ENCODE measurements at regions not wholly inside any gene's neighbourhood (a gene's known extent, or its start where the extent isn't known, plus 50 kb on each side); places are given as distances from the start of the nearest gene placed in this dataset.
A peak's percentile ranks its signal among the peaks of the same experiment; 100 is the strongest.

- Histone ChIP-seq H3K27me3 (ENCODE audit: control insufficient read depth, insufficient read depth, low read length) (peaks cover 13% of the 10 kb centered on the region), H3K9ac (ENCODE audit: low read length) (no peak overlapping the region), H3K4me1 (ENCODE audit: control insufficient read depth, insufficient read depth, low read length) (no peaks in the 10 kb centered on the region), H3K4me3 (ENCODE audit: low read length) (no peak overlapping the region), H3K36me3 (ENCODE audit: control insufficient read depth, insufficient read depth, low read length) (no peaks in the 10 kb centered on the region), H3K9me3 (ENCODE audit: control insufficient read depth, low read length) (no peaks in the 10 kb centered on the region)
These were observed 323.6 kb upstream of the F9 start for GRCh38 chrX:139206914-139207313.

GRCh38 chrX:139204898-139205667 lies 325.5 kb upstream of the F9 start:
- no peaks in the 10 kb centered on the region for H3K9me3 ChIP-seq (ENCODE audit: control insufficient read depth, low read length)
- H3K9ac ChIP-seq (ENCODE audit: low read length): peak overlapping the region; percentile 34
- H3K4me1 ChIP-seq (ENCODE audit: control insufficient read depth, insufficient read depth, low read length): peaks cover 4% of the 10 kb centered on the region
- no peak overlapping the region for H3K4me3 ChIP-seq (ENCODE audit: low read length)
- no peaks in the 10 kb centered on the region for H3K36me3 ChIP-seq (ENCODE audit: control insufficient read depth, insufficient read depth, low read length)
- peaks cover 13% of the 10 kb centered on the region for H3K27me3 ChIP-seq (ENCODE audit: control insufficient read depth, insufficient read depth, low read length)

GRCh38 chrX:139204571-139204897 lies 326.0 kb upstream of the F9 start:
- no peak overlapping the region for H3K4me3 ChIP-seq (ENCODE audit: low read length)
- peak overlapping the region; percentile 34 for H3K9ac ChIP-seq (ENCODE audit: low read length)
- no peaks in the 10 kb centered on the region for H3K36me3 ChIP-seq (ENCODE audit: control insufficient read depth, insufficient read depth, low read length)
- H3K4me1 ChIP-seq (ENCODE audit: control insufficient read depth, insufficient read depth, low read length): peaks cover 7% of the 10 kb centered on the region
- H3K9me3 ChIP-seq (ENCODE audit: control insufficient read depth, low read length): no peaks in the 10 kb centered on the region
- H3K27me3 ChIP-seq (ENCODE audit: control insufficient read depth, insufficient read depth, low read length): peaks cover 13% of the 10 kb centered on the region

GRCh38 chrX:139203651-139204570 lies 326.6 kb upstream of the F9 start:
- no peaks in the 10 kb centered on the region for H3K9me3 ChIP-seq (ENCODE audit: control insufficient read depth, low read length)
- peaks cover 13% of the 10 kb centered on the region for H3K27me3 ChIP-seq (ENCODE audit: control insufficient read depth, insufficient read depth, low read length)
- H3K4me1 ChIP-seq (ENCODE audit: control insufficient read depth, insufficient read depth, low read length): peaks cover 7% of the 10 kb centered on the region
- peak overlapping the region; percentile 25 for H3K4me3 ChIP-seq (ENCODE audit: low read length)
- H3K9ac ChIP-seq (ENCODE audit: low read length): no peak overlapping the region
- no peaks in the 10 kb centered on the region for H3K36me3 ChIP-seq (ENCODE audit: control insufficient read depth, insufficient read depth, low read length)

GRCh38 chrX:139202742-139203420 lies 327.7 kb upstream of the F9 start:
- no peaks in the 10 kb centered on the region for H3K9me3 ChIP-seq (ENCODE audit: control insufficient read depth, low read length)
- peaks cover 7% of the 10 kb centered on the region for H3K4me1 ChIP-seq (ENCODE audit: control insufficient read depth, insufficient read depth, low read length)
- no peak overlapping the region for H3K9ac ChIP-seq (ENCODE audit: low read length)
- H3K36me3 ChIP-seq (ENCODE audit: control insufficient read depth, insufficient read depth, low read length): no peaks in the 10 kb centered on the region
- H3K4me3 ChIP-seq (ENCODE audit: low read length): no peak overlapping the region
- peaks cover 13% of the 10 kb centered on the region for H3K27me3 ChIP-seq (ENCODE audit: control insufficient read depth, insufficient read depth, low read length)

- no peaks in the 10 kb centered on the region for H3K9me3 ChIP-seq (ENCODE audit: control insufficient read depth, low read length)
- H3K9ac ChIP-seq (ENCODE audit: low read length): no peak overlapping the region
- no peaks in the 10 kb centered on the region for H3K36me3 ChIP-seq (ENCODE audit: control insufficient read depth, insufficient read depth, low read length)
- H3K27me3 ChIP-seq (ENCODE audit: control insufficient read depth, insufficient read depth, low read length): peaks cover 13% of the 10 kb centered on the region
- peaks cover 7% of the 10 kb centered on the region for H3K4me1 ChIP-seq (ENCODE audit: control insufficient read depth, insufficient read depth, low read length)
- no peak overlapping the region for H3K4me3 ChIP-seq (ENCODE audit: low read length)
These were observed 328.6 kb upstream of the F9 start for GRCh38 chrX:139201924-139202323.

- no peak overlapping the region for H3K9ac ChIP-seq (ENCODE audit: low read length)
- H3K27me3 ChIP-seq (ENCODE audit: control insufficient read depth, insufficient read depth, low read length): peaks cover 7% of the 10 kb centered on the region
- no peaks in the 10 kb centered on the region for H3K9me3 ChIP-seq (ENCODE audit: control insufficient read depth, low read length)
- H3K4me1 ChIP-seq (ENCODE audit: control insufficient read depth, insufficient read depth, low read length): peaks cover 7% of the 10 kb centered on the region
- H3K4me3 ChIP-seq (ENCODE audit: low read length): no peak overlapping the region
- H3K36me3 ChIP-seq (ENCODE audit: control insufficient read depth, insufficient read depth, low read length): no peaks in the 10 kb centered on the region
These were observed 329.7 kb upstream of the F9 start for GRCh38 chrX:139200793-139201192.

GRCh38 chrX:139200346-139200745 lies 330.2 kb upstream of the F9 start:
- H3K4me1 ChIP-seq (ENCODE audit: control insufficient read depth, insufficient read depth, low read length): peaks cover 7% of the 10 kb centered on the region
- H3K9me3 ChIP-seq (ENCODE audit: control insufficient read depth, low read length): no peaks in the 10 kb centered on the region
- no peaks in the 10 kb centered on the region for H3K36me3 ChIP-seq (ENCODE audit: control insufficient read depth, insufficient read depth, low read length)
- peaks cover 7% of the 10 kb centered on the region for H3K27me3 ChIP-seq (ENCODE audit: control insufficient read depth, insufficient read depth, low read length)
- H3K4me3 ChIP-seq (ENCODE audit: low read length): no peak overlapping the region
- no peak overlapping the region for H3K9ac ChIP-seq (ENCODE audit: low read length)

GRCh38 chrX:139199933-139200332 lies 330.6 kb upstream of the F9 start:
- no peak overlapping the region for H3K4me3 ChIP-seq (ENCODE audit: low read length)
- no peaks in the 10 kb centered on the region for H3K9me3 ChIP-seq (ENCODE audit: control insufficient read depth, low read length)
- H3K27me3 ChIP-seq (ENCODE audit: control insufficient read depth, insufficient read depth, low read length): peaks cover 7% of the 10 kb centered on the region
- H3K4me1 ChIP-seq (ENCODE audit: control insufficient read depth, insufficient read depth, low read length): peaks cover 7% of the 10 kb centered on the region
- no peak overlapping the region for H3K9ac ChIP-seq (ENCODE audit: low read length)
- H3K36me3 ChIP-seq (ENCODE audit: control insufficient read depth, insufficient read depth, low read length): no peaks in the 10 kb centered on the region

- peaks cover 7% of the 10 kb centered on the region for H3K27me3 ChIP-seq (ENCODE audit: control insufficient read depth, insufficient read depth, low read length)
These were observed 331.6 kb upstream of the F9 start for GRCh38 chrX:139198936-139199335.

GRCh38 chrX:139196890-139197289 lies 333.6 kb upstream of the F9 start:
- H3K4me1 ChIP-seq (ENCODE audit: control insufficient read depth, insufficient read depth, low read length): peaks cover 7% of the 10 kb centered on the region
- H3K9ac ChIP-seq (ENCODE audit: low read length): no peak overlapping the region
- no peaks in the 10 kb centered on the region for H3K9me3 ChIP-seq (ENCODE audit: control insufficient read depth, low read length)
- H3K27me3 ChIP-seq (ENCODE audit: control insufficient read depth, insufficient read depth, low read length): no peaks in the 10 kb centered on the region
- no peaks in the 10 kb centered on the region for H3K36me3 ChIP-seq (ENCODE audit: control insufficient read depth, insufficient read depth, low read length)
- H3K4me3 ChIP-seq (ENCODE audit: low read length): no peak overlapping the region

More at GRCh38 chrX:139198936-139199335, 331.6 kb upstream of the F9 start:
- Histone ChIP-seq H3K4me1 (ENCODE audit: control insufficient read depth, insufficient read depth, low read length) (peaks cover 7% of the 10 kb centered on the region), H3K4me3 (ENCODE audit: low read length) (no peak overlapping the region), H3K36me3 (ENCODE audit: control insufficient read depth, insufficient read depth, low read length) (no peaks in the 10 kb centered on the region), H3K9me3 (ENCODE audit: control insufficient read depth, low read length) (no peaks in the 10 kb centered on the region), H3K9ac (ENCODE audit: low read length) (no peak overlapping the region)

All from mucosa of stomach (tissue), 1 donor.